Tibial nerve (tissue), 4 donors: ENCODE measurements at regions not wholly inside any gene's neighbourhood (a gene's known extent, or its start where the extent isn't known, plus 50 kb on each side); places are given as distances from the start of the nearest gene placed in this dataset.

Source experiments
- EP300 ChIP-seq, 2 donors: sonication (generic); formaldehyde crosslinking; IDR thresholded peaks; one replicate each; pipeline ENCODE4 v1.6.1; 2017; ENCODE audit warnings: antibody characterized with exemption in 2 of 2, mild to moderate bottlenecking in 1 of 2
- POLR2A ChIP-seq, 2 donors: fragments of 450-650 bp; IDR thresholded peaks; one replicate each; pipeline ENCODE4 v1.6.1; 2017; ENCODE audit warnings: antibody characterized with exemption in 2 of 2, mild to moderate bottlenecking in 2 of 2, moderate library complexity in 2 of 2
- TF ChIP-seq, protein P1 (sequence below), 5 experiments: fragments of 200-600 bp in 3 of 5; fragments of 450-650 bp in 2 of 5; sonication (generic) in 3 of 5; IDR thresholded peaks; one replicate each; pipeline ENCODE4 v1.5.1; 2016 to 2019; ENCODE audit warnings: antibody characterized with exemption in 5 of 5, mild to moderate bottlenecking in 3 of 5, moderate library complexity in 2 of 5

DNA sequence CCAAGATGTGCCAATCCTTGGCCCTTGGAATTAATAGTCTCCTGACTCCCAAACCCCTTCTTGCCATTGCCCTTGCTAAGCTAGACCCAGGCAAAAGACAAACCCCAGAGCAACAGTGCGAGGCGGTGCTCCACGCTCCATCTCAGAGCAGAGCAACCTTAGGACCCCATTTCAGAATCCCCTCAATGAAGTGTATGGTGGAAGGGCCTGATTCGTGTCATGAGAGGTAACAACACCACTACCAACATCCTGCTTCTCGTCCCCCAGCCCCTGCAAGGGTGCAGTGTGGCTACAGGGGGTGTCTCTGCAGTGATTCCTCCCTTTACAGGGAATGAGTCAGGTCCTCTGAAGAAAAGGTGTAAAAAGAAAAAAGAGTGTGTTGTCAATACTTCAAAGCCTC lies 103.9 kb upstream of the IRF2BP2 start:
- TF ChIP-seq, protein P1, sequence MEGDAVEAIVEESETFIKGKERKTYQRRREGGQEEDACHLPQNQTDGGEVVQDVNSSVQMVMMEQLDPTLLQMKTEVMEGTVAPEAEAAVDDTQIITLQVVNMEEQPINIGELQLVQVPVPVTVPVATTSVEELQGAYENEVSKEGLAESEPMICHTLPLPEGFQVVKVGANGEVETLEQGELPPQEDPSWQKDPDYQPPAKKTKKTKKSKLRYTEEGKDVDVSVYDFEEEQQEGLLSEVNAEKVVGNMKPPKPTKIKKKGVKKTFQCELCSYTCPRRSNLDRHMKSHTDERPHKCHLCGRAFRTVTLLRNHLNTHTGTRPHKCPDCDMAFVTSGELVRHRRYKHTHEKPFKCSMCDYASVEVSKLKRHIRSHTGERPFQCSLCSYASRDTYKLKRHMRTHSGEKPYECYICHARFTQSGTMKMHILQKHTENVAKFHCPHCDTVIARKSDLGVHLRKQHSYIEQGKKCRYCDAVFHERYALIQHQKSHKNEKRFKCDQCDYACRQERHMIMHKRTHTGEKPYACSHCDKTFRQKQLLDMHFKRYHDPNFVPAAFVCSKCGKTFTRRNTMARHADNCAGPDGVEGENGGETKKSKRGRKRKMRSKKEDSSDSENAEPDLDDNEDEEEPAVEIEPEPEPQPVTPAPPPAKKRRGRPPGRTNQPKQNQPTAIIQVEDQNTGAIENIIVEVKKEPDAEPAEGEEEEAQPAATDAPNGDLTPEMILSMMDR (IDR thresholded peaks at IDR 0.05): no peak
- TF ChIP-seq EP300 (IDR thresholded peaks at IDR 0.05) (no peak), POLR2A (IDR thresholded peaks at IDR 0.05) (no peak)
